ENCODE measurements at regions not wholly inside any gene's neighbourhood (a gene's known extent, or its start where the extent isn't known, plus 50 kb on each side); places are given as distances from the start of the nearest gene placed in this dataset.

- no peak for ATAC-seq
These were observed 62.3 kb upstream of the ACSL3 start for GRCh38 chr2:222798528-222798927.

GRCh38 chr2:222799262-222799918 is 61.4 kb upstream of the ACSL3 start:
- ATAC-seq, result no peak

GRCh38 chr2:222802514-222803196 is 58.2 kb upstream of the ACSL3 start:
- ATAC-seq, result no peak

- no peak for ATAC-seq
These were observed 56.5 kb upstream of the ACSL3 start for GRCh38 chr2:222804351-222804750.

GRCh38 chr2:222805591-222806304 is 55.1 kb upstream of the ACSL3 start:
- ATAC-seq, result no peak

- no peak for ATAC-seq
These were observed 54.2 kb upstream of the ACSL3 start for GRCh38 chr2:222806526-222807137.

GRCh38 chr2:222807431-222807830 is 53.4 kb upstream of the ACSL3 start:
- ATAC-seq, result no peak

GRCh38 chr2:222809582-222809981 is 51.3 kb upstream of the ACSL3 start:
- ATAC-seq, result no peak

- ATAC-seq, result no peak
These were observed 50.8 kb upstream of the ACSL3 start for GRCh38 chr2:222810044-222810443.
